SK-N-MC (cell line): ENCODE measurements at regions not wholly inside any gene's neighbourhood (a gene's known extent, or its start where the extent isn't known, plus 50 kb on each side); places are given as distances from the start of the nearest gene placed in this dataset.

Source experiments
- EZH2 ChIP-seq: fragments of 200-600 bp; sonication (generic); IDR thresholded peaks from one replicate; pipeline ENCODE4 v1.6.1; 2017; ENCODE audit warnings: antibody characterized with exemption
- FOXP2 ChIP-seq: optimal IDR thresholded peaks from 2 replicates; pipeline ENCODE3; 2011; ENCODE audit warnings: mild to moderate bottlenecking, moderate library complexity; ENCODE audit not compliant: insufficient read depth; ENCODE audit errors: extremely low read length, control extremely low read depth
- POLR2AphosphoS5 ChIP-seq: IDR thresholded peaks from 2 replicates; pipeline ENCODE4 v1.6.1; 2012; ENCODE audit warnings: mild to moderate bottlenecking, low read depth, low read length, borderline replicate concordance

- no peak for TF ChIP-seq POLR2AphosphoS5
- TF ChIP-seq EZH2: no peak
- no peak for TF ChIP-seq FOXP2
Observed at GRCh38 chr7:116353647-116354046, 143.3 kb downstream of the TES start.
